Activated naive CD4-positive, alpha-beta T cell (primary cell): ENCODE measurements at regions not wholly inside any gene's neighbourhood (a gene's known extent, or its start where the extent isn't known, plus 50 kb on each side); places are given as distances from the start of the nearest gene placed in this dataset.

Source experiments
- DNase-seq, 4 experiments: peaks; one replicate each; lab custom pipeline; 2025; lab: John Stamatoyannopoulos, UW

GRCh38 chr22:48794906-48795305 is 1032.8 kb downstream of the BRD1 start:
- no peak for DNase-seq

- DNase-seq = no peak
Measured at GRCh38 chr22:48793949-48794348, 1033.7 kb downstream of the BRD1 start.

GRCh38 chr22:48786679-48786996 is 1041.0 kb downstream of the BRD1 start:
- DNase-seq = no peak

- DNase-seq = no peak
Measured at GRCh38 chr22:48785792-48786678, 1041.6 kb downstream of the BRD1 start.

- DNase-seq = no peak
Measured at GRCh38 chr22:48784701-48785503, 1042.8 kb downstream of the BRD1 start.

GRCh38 chr22:48783821-48784266 is 1043.8 kb downstream of the BRD1 start:
- DNase-seq = no peak

- no peak for DNase-seq
Measured at GRCh38 chr22:48782811-48783511, 1044.7 kb downstream of the BRD1 start.

GRCh38 chr22:48782326-48782725 is 1045.3 kb downstream of the BRD1 start:
- no peak for DNase-seq

GRCh38 chr22:48781868-48782267 is 1045.8 kb downstream of the BRD1 start:
- DNase-seq = no peak

- DNase-seq = no peak
Measured at GRCh38 chr22:48781391-48781790, 1046.3 kb downstream of the BRD1 start.

GRCh38 chr22:48780597-48781277 is 1046.9 kb downstream of the BRD1 start:
- no peak for DNase-seq

GRCh38 chr22:48779661-48780596 is 1047.7 kb downstream of the BRD1 start:
- no peak for DNase-seq

GRCh38 chr22:48779211-48779643 is 1048.4 kb downstream of the BRD1 start:
- DNase-seq = no peak

- no peak for DNase-seq
Measured at GRCh38 chr22:48778308-48779195, 1049.1 kb downstream of the BRD1 start.

- no peak for DNase-seq
Measured at GRCh38 chr22:48772286-48772907, 1055.3 kb downstream of the BRD1 start.

GRCh38 chr22:48765595-48765994 is 1062.1 kb downstream of the BRD1 start:
- DNase-seq = no peak

- DNase-seq = no peak
Measured at GRCh38 chr22:48761546-48761945, 1066.1 kb downstream of the BRD1 start.

GRCh38 chr22:48760481-48761390 is 1066.9 kb downstream of the BRD1 start:
- DNase-seq = no peak
